ELR (cell line): ENCODE measurements at regions not wholly inside any gene's neighbourhood (a gene's known extent, or its start where the extent isn't known, plus 50 kb on each side); places are given as distances from the start of the nearest gene placed in this dataset.
A peak's percentile ranks its signal among the peaks of the same experiment; 100 is the strongest.
"Not testable (repeated sequence)": the region's sequence is repeated elsewhere in the genome, so short reads cannot be mapped to it uniquely, and the experiment has no call there.

Experiments used
- DNase-seq: peaks from one replicate; pipeline ENCODE4 v3.0.0-alpha.2; 2015; ENCODE audit warnings: low read depth

DNA sequence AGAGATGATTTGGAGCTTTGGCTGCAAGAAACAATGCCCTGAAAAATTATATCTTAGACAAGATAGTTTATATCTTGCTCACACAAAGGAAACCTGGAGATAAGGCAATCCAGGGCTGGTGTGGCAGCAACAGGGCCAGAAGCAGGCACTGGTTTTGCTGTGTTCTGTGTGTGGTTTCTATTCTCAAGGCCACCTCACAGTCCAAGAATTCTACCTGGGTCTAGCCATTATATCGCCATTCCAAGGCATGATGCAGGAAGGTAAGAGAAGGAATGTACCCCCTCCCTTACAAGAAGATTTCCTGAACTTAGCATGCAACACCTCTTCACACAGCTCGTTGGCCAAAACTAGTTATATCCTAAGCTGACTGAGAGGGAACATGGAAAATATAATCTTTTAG lies 74.5 kb upstream of the MEGF10 start:
- no peak for DNase-seq

DNA sequence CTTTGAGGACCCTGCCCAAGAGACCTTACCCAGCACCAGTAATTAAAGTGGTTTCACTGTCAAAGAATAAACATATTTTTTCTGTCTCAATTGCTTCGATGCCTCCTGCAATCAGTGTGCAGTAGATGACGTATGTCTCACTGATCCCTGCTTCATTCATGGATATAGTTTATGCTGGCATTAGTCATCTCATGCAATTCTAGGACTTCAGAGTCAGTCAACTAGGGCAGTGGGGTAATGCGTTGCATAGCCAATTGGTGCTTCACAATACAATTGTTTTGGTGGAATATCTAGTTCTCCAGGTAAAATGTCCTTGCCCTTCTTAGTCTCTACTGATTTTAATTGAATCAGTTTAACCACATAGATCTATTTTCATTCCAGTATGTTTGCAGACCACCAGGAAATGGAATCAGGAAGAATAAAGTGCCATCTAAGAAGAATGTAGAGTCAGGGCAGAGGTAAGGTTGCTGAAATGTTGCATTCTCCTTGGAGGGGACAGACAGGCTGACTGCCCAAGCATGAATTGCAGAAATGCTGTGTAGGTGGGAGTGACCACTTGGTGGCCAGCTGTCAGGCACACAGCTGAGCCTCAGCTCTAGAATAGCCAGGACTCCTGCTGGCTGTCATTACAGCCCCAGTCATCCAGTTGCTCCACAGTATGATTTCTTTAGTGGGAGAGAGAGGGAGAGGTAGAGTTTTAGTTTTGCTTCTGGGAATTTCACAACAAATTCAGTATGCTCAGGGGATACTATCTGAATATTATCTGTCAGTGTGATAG lies 73.5 kb upstream of the MEGF10 start:
- peak; percentile 24 for DNase-seq

DNA sequence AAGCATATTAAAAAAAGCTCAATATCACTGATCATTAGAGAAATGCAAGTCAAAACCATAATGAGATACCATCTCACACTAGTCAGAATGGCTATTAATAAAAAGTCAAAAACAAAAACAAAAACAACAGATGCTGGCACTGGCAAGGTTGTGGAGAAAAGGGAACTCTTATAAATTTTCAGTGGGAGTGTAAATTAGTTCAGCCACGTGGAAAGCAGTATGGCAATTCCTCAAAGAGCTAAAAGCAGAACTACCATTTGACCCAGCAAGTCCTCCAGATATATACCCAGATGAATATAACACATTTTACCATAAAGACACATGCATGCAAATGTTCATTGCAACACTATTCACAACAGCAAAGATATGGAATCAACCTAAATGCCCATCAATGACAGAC lies 68.7 kb upstream of the MEGF10 start:
- DNase-seq: not testable (repeated sequence)

DNA sequence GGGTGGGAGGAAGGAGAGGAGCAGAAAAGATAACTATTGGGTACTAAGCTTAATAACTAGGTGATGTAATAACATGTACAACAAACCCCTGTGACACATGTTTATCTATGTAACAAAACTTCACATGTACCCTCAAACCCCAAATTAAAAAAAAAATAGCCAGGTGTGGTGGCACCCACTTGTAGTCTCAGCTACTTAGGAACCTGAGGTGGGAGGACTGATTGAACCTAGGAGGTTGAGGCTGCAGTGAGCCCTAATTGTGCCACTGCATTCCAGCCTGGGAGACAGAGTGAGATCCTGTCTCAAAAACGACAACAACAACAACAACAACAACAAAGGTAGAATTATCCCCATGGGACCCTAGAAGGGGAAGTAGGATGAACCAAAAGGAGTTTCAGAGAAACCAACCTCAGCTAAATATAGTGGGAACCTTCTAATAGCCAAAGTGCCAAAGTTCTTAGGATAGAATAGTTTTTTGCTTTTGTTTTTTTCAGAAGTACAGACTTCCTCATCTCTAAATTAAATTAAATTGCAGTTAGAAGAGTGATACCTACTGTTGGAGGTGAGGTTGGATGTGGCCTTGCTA lies 67.9 kb upstream of the MEGF10 start:
- not testable (repeated sequence) for DNase-seq

DNA sequence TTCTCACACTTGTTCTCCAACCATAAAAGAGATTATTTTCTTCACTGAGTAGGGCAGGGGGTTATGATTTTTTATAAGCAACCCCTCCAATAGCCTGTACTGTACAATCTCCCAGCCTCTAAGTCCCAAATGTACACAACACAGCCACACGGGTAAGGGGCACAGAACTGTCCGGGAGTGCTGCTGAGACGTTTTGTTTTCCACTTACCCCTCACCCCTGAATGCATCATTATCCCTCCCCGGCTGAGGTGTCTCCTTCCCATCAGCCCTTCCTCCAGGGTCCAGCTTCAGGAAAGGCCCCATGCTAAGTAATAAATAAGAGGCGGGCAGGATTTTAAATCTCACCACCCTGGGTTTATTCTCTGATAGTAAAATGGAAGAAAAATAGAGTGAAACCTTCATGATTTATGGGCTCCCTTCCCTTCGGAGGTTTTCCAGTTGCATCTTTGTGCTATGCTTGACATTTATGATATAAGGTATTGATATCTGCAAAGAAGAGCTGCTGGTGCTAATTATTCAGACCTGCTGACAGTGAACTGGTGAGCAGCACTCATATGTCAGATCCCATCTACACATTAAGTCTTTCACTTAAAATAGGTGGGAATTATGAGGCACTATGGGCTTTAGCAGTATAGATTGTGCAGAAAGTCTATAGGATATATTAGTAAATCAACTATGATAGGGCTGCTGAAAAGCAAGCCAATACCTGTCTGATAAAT lies 67.2 kb upstream of the MEGF10 start:
- no peak for DNase-seq

DNA sequence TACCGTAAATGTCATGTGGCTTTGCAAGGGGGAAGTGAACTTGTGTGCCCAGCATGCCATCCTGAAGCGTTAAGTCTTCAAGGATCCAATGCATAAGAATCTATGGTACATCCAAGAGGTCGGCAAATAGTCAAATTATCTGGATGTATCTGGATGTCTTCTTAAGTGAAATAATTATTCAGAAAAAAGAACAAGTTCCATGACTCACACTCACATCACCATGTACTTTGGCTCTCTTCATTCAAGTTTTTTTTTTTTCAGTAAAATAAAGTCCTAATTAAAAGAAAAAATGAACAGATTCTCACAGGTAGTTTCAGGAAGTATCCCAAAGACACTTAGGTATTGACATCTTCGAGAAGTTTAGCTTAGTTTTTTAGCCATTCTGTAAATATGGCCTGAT lies 62.7 kb upstream of the MEGF10 start:
- DNase-seq: peak; percentile 19

DNA sequence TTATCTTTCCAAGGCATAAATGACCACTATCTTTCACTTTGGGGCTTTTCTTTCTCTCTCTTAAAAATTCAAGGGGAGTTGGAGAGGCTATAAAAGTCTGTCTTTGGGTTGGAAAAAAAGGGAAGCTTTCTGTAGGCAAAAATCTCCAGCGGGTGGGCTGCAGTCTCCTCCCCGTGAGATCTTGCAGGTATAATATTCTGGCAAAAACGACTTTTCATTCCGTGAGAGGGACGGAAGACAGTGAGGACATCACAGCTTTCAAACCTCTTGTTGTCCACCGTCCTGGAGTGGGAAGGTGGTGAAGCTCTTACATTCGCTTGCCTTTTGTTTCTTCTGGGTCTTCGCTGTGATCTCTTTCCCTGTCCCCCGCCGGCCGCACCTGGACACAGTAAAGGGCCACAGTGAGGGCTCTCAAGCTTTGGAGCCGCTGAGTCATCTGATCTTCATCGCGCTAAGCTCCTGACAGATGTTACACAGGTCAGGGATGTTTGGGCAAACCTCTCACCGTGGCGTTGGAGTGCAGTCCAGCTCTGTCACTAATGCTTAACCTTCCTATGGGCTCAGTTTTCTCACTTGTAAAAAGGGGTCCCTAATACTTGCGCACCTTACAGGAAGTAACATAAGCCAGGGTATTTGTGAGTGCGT lies 61.9 kb upstream of the MEGF10 start:
- DNase-seq: peak; percentile 1

DNA sequence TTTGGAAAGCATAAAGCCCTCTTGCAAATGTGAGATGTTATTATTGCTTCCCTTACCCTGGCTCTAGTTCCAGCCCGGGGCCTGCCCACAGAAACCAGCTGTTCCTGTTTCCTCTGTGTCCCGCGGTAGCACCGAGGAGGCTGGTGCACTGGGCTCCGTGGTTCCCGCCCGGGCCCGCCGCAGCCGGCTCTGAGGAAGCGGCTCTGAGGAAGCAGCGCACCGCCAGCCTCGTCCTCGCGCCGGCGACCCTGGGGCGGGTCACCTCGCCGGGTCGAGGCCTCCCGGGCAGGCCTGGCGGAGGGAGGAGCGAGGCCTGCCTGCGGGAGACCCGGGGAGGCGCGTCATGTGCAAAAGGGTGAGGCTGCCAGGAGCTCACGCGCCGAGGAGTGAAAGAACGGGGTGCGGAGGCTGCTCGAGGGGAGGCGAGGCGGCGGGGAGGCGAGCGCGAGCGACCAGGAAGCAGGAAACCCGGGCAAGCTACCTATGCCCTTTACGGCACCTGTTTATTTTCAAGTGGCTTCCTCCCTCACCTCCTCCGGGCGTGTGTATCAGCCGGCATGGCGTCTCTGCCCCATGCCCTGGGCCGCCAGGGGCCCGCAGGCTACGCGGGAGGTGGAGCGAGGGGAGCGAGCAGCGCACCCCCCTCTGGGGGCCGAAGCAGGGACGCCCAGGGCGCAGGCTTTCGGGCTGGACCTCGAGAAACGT lies 61.3 kb upstream of the MEGF10 start:
- peak; percentile 38 for DNase-seq

DNA sequence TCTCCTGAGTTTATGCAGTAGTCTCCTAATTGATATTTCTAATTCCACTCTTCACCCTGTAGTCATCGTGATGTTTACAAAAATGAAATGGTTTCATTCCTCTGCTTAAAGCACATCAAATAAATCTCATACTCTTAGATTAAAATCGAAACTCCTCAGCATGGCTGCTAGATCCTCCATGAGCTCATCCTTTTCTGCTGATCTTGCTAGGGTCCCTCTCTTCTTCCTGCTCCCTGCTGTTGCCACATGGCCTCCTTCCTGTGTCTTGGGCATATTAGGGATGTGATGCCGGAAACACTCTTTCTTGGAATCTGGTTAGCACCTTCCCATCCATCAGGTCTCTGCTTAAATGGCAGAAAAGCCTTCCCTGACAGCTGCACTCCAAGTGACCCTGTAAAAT lies 59.5 kb upstream of the MEGF10 start:
- no peak for DNase-seq

DNA sequence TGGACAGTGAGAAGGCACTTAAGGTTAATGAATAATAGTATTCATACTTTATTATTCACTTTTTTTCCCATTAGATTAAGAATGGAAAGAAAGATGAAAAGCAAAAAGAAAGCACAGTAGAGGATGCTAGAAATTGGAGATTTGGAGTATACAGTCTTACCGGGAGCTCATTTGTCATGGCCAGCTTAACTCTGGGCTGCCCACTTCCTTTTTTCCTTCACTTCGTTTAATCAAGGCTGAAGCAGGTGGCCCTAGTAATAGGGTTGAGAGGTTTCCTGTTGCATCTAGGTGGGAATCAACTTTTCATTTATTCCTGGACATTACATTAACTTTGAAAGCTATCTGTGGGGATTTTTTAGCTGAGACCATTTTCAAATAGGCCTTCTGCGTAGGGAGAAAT lies 57.0 kb upstream of the MEGF10 start:
- DNase-seq: no peak

DNA sequence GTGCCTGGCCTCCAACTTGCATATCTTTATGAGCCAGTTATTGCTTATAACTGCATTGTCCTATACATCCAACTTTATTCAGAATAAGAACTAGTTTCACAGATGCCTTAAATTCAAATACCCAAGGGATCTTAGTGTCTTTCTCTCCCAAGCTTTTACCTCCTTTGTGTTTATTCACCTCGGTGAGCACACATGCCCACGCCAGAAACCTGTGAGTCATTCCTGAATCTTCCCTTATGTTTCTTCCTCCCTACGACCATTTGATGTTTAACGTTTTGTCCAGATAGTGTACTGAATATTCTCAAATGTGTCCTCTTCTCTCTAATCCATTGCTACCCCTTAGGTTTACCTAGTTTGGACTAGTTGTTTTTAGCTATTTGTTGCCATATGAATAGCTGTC lies 55.5 kb upstream of the MEGF10 start:
- DNase-seq: peak; percentile 4

DNA sequence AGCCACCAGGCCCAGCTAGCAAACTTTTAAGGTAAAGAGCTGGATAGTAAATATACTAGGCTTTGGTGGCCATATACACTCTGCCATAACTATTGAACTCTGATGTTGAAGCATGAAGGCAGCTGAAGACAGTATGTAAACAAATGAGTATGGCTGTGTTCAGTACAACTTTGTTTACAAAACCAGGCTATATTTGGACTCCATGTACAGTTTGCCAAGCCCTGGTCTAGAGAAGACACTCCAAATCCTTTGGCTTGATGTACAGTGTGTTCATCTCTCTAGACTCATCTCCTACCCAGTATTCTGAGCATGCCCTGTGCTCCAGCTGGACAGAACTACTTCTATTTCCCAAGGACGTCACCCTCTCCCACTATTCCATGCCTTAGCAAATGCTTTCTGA lies 54.3 kb upstream of the MEGF10 start:
- DNase-seq: no peak
